ENCODE measurements at regions not wholly inside any gene's neighbourhood (a gene's known extent, or its start where the extent isn't known, plus 50 kb on each side); places are given as distances from the start of the nearest gene placed in this dataset.

GRCh38 chr21:32137266-32137665 lies 141.6 kb downstream of the MIS18A start:
- ATAC-seq (no peak), DNase-seq (ENCODE audit: low read depth in 1 of 2, low spot score in 1 of 2) (no peak), FAIRE-seq (no peak)
- no peak overlapping the region for H3K27ac ChIP-seq
- H3K4me2 ChIP-seq, result no peak overlapping the region
- WGBS (ENCODE audit: missing lambda C conversion rate), result 22% methylated on average over 2 of the region's 2 CpGs
- no peak overlapping the region for H3K4me3 ChIP-seq
- POLR2A ChIA-PET, result no interaction called here
- CTCF ChIA-PET, result interaction anchor here (1.2 kb wide), 1 partner anchor 9 kb away, joined by 3 read pairs; no protein-coding TSS in a partner anchor
- peaks cover under 1% of the 10 kb centered on the region; the same call in 1 of the 3 replicates for H3K4me1 ChIP-seq
- no peaks in the 10 kb centered on the region for H3K9me3 ChIP-seq
- TF ChIP-seq NFE2L2 (conservative IDR thresholded peaks at IDR 0.05; ENCODE audit: low read length) (no peak), KDM1A (IDR thresholded peaks at IDR 0.05; ENCODE audit: low read depth) (no peak), MAX (IDR thresholded peaks at IDR 0.05) (no peak), MAZ (IDR thresholded peaks at IDR 0.05; ENCODE audit: borderline replicate concordance, low read depth, low read length) (no peak), ZSCAN20 (CRISPR knock-in tag; IDR thresholded peaks at IDR 0.05) (no peak)

- ChIA-PET CTCF (no interaction called here), POLR2A (no interaction called here)
- H3K9me3 ChIP-seq, result no peaks in the 10 kb centered on the region
- no peak for FAIRE-seq
- no peak overlapping the region for H3K4me3 ChIP-seq
- TF ChIP-seq KDM5A (IDR thresholded peaks at IDR 0.05) (no peak), ELK1 (IDR thresholded peaks at IDR 0.05; ENCODE audit: low read depth, low read length) (no peak), SREBF2 (IDR thresholded peaks at IDR 0.05) (no peak), FOXS1 (CRISPR knock-in tag; IDR thresholded peaks at IDR 0.05) (no peak), NPAS2 (CRISPR knock-in tag; IDR thresholded peaks at IDR 0.05; ENCODE audit: borderline replicate concordance) (no peak), KDM1A (IDR thresholded peaks at IDR 0.05; ENCODE audit: low read depth) (no peak), ZC3H11A (IDR thresholded peaks at IDR 0.05) (no peak), CEBPB (IDR thresholded peaks at IDR 0.05) (no peak)
- WGBS (ENCODE audit: missing lambda C conversion rate), result 79% methylated on average over 6 of the region's 7 CpGs
- H3K4me1 ChIP-seq, result peaks cover 8% of the 10 kb centered on the region; the same call in 2 of the 3 replicates
- no peak overlapping the region for H3K27ac ChIP-seq
- ATAC-seq, result no peak
- H3K4me2 ChIP-seq, result no peak overlapping the region
- no peak for DNase-seq (ENCODE audit: low read depth in 1 of 2, low spot score in 1 of 2)
Measured at GRCh38 chr21:32136546-32136945, 142.3 kb downstream of the MIS18A start.

- DNase-seq (ENCODE audit: low read depth in 1 of 2, low spot score in 1 of 2) (no peak), ATAC-seq (no peak), FAIRE-seq (no peak)
- Histone ChIP-seq H3K27ac (no peak overlapping the region), H3K4me2 (no peak overlapping the region), H3K4me3 (no peak overlapping the region), H3K9me3 (no peaks in the 10 kb centered on the region), H3K4me1 (peaks cover 8% of the 10 kb centered on the region; the same call in 2 of the 3 replicates)
- TF ChIP-seq RARB (CRISPR knock-in tag; IDR thresholded peaks at IDR 0.05), result no peak
- ChIA-PET POLR2A (no interaction called here), CTCF (no interaction called here)
- WGBS (ENCODE audit: missing lambda C conversion rate), result 34% methylated on average over 16 of the region's 16 CpGs
Measured at GRCh38 chr21:32135401-32136363, 143.2 kb downstream of the MIS18A start.

- ChIA-PET POLR2A (no interaction called here), CTCF (no interaction called here)
- no peak overlapping the region for H3K27ac ChIP-seq
- 61% methylated on average over 11 of the region's 11 CpGs for WGBS (ENCODE audit: missing lambda C conversion rate)
- no peak for DNase-seq (ENCODE audit: low read depth in 1 of 2, low spot score in 1 of 2)
- H3K4me3 ChIP-seq, result no peak overlapping the region
- H3K9me3 ChIP-seq, result no peaks in the 10 kb centered on the region
- FAIRE-seq, result no peak
- no peak overlapping the region for H3K4me2 ChIP-seq
- TF ChIP-seq REST (IDR thresholded peaks at IDR 0.05), result no peak
- TF ChIP-seq ZNF302 (CRISPR knock-in tag; IDR thresholded peaks at IDR 0.05), result no peak
- TF ChIP-seq USF2 (IDR thresholded peaks at IDR 0.05), result no peak
- TF ChIP-seq NPAS2 (CRISPR knock-in tag; IDR thresholded peaks at IDR 0.05; ENCODE audit: borderline replicate concordance), result no peak
- no peak for TF ChIP-seq HOXA7 (CRISPR knock-in tag; IDR thresholded peaks at IDR 0.05)
- TF ChIP-seq HDAC2 (IDR thresholded peaks at IDR 0.05), result no peak
- no peak for TF ChIP-seq GATA3 (IDR thresholded peaks at IDR 0.05; ENCODE audit: borderline replicate concordance)
- no peak for TF ChIP-seq RNF2 (IDR thresholded peaks at IDR 0.05; ENCODE audit: borderline replicate concordance, low read depth)
- no peak for ATAC-seq
- H3K4me1 ChIP-seq, result peaks cover 8% of the 10 kb centered on the region; the same call in 2 of the 3 replicates
Measured at GRCh38 chr21:32134441-32135130, 144.3 kb downstream of the MIS18A start.

Data from A549 (cell line).